GM19023 (cell line): ENCODE measurements at regions not wholly inside any gene's neighbourhood (a gene's known extent, or its start where the extent isn't known, plus 50 kb on each side); places are given as distances from the start of the nearest gene placed in this dataset.

Source experiments
- ATAC-seq: cut with Tn5 transposase; IDR thresholded peaks from one replicate; pipeline ENCODE4 v1.9.1; 2021; ENCODE audit warnings: mild to moderate bottlenecking, moderate library complexity; ENCODE audit not compliant: unreplicated experiment

GRCh38 chr2:220202066-220202465 is 574.6 kb downstream of the SLC4A3 start:
- no peak for ATAC-seq

GRCh38 chr2:220209093-220209492 is 581.7 kb downstream of the SLC4A3 start:
- no peak for ATAC-seq

- ATAC-seq: no peak
Measured at GRCh38 chr2:220209751-220210150, 582.3 kb downstream of the SLC4A3 start.

GRCh38 chr2:220212296-220213080 is 585.1 kb downstream of the SLC4A3 start:
- no peak for ATAC-seq

DNA sequence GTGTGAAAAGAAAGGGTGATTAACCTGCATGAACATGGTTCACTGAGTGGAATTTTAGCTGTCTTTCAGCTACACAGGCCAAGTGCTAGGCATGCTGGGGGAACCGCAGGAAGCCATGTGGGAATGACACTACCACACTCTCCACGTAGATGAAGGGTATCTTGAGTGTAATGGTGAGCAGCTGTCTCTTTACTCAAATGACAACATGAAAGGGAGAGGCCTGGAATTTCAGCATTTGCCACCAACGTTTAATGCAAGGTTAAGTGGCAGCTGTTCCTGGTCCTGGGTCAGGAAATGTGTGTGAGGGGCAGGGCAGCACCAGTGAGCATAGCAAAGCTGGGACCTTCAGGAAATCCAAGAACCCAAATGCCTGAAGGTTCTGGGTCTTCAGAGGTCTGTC is 588.4 kb downstream of the SLC4A3 start:
- ATAC-seq: no peak

- ATAC-seq: no peak
Measured at GRCh38 chr2:220219371-220219770, 591.9 kb downstream of the SLC4A3 start.

- ATAC-seq: no peak
Measured at GRCh38 chr2:220220009-220220408, 592.6 kb downstream of the SLC4A3 start.

DNA sequence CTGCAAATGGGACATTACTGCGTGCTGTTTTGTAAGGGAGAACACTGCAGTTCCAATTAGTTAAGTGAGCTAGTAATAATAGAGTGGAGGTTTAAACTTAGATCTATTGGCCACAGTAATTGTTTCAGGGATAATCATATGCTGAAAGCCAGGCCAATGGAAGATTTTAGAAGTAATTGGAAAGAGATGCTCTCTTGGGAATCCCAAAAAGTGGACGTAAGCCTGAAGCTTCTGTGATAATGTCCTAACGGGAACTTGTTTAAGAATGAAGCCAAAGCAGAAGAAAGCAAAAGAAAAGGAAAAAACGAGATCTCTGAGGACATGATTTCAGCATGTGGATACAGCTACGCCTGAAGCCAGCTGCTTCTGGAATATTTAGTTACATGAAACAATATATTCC is 594.6 kb downstream of the SLC4A3 start:
- no peak for ATAC-seq

DNA sequence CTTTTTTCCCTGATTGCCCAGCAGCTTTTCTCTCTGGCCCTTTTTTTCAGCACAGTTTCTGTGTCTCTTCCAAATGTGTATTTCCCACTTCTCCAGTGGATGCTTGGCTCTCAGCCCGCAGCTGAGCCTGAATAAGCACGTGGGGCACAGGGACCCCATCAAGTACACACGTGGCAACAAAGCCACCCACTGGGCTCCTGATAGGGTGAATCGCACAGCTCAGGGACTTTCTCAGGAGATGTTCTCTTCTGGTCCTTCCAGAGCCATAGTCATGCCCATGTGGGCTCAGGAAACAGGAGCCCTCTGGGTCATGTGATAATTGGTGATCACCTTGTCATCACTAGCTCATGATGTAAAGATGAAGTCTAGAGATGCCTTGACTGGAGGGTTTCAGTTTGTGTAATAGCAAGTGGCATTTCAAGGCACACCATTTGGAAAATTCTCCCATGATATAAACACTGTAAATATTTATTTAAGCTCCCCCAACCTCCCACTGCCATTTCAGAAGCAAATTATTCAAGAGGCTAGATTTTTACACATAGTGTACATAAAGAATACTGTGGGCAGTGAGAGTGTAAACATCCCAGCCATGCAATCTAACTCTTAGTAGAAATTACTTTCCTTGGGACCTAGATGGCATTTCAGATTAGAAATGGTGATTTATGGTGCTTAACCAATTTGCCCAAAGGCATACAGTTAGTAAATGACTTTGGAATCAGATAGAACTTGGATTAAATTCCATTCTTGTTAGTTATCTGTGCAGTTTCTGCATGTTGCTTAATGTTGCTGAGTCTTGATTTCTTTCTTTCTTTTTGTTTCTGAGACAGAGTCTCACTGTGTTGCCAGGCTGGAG is 597.5 kb downstream of the SLC4A3 start:
- ATAC-seq: no peak

DNA sequence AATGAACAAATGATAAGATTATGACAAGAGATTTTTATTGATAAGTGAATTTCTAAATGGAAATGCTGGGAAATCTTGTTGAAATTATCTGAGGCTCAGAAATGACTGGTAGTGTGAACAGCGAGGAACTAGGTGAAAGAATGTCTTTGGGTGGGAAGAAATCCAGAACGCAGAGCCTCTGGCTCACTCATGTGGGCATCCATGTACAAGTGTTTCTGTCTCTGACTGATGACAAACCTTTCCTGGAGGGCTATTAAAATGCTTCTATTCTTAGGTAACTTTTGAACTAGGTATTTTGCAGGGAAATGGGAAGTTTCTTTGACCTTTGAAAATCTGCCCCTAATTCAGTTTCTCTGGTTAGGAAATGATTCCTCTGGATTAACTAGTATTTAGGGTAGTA is 598.6 kb downstream of the SLC4A3 start:
- no peak for ATAC-seq

GRCh38 chr2:220226546-220226945 is 599.1 kb downstream of the SLC4A3 start:
- ATAC-seq: no peak

DNA sequence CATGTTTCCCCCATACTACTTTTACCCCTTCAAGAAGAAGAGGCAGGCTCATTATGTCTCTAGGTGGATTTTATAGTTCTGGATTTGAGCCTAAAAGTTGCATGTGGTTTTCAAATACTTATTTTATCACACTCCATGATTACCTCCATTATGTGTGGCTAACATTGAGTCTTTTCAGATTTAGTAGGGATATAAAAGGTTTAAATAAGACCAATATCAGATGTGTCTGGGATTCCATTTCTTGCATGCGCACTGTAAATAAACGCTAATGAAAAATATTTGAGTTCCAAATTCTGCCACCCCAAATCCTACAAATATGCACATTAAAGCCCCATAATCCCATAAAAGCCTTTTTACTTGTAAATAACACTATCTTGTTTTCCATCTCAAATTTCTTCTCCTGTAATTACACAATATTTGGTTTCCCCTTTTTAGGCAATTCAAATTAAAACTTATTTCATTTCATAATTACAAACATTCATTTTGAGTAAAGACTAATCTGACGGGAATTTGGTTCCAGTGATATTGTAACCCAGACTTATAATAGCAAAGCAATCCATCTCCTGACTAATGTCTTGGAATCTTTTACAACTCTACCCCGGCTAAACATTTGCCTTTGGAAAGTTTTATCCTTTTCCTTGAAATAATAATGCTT is 600.0 kb downstream of the SLC4A3 start:
- no peak for ATAC-seq

GRCh38 chr2:220228310-220229006 is 601.0 kb downstream of the SLC4A3 start:
- no peak for ATAC-seq

GRCh38 chr2:220240641-220241040 is 613.2 kb downstream of the SLC4A3 start:
- ATAC-seq: no peak

GRCh38 chr2:220241423-220241822 is 614.0 kb downstream of the SLC4A3 start:
- ATAC-seq: no peak

DNA sequence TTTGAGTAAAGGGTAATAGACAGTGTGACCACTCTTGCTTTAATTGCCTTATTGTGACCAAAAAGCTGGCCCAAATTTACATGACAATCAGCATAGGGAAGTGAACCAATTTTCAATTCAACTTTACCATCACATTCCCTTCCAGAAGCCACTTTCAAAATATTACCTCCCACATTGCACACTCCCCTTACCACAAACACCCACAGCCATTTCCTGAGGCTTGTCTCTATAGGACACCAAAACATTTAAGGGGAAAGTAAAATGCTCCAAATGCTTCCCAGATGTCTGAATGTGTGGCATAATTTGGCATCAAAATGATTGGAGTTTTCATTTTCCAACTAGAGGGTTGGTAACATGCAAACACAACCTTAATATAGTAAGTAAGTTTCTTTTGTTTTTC is 616.1 kb downstream of the SLC4A3 start:
- ATAC-seq: no peak

- no peak for ATAC-seq
Measured at GRCh38 chr2:220246386-220246785, 619.0 kb downstream of the SLC4A3 start.

- no peak for ATAC-seq
Measured at GRCh38 chr2:220247588-220248350, 620.3 kb downstream of the SLC4A3 start.

GRCh38 chr2:220259662-220260061 is 632.2 kb downstream of the SLC4A3 start:
- ATAC-seq: no peak

GRCh38 chr2:220263300-220263699 is 635.9 kb downstream of the SLC4A3 start:
- ATAC-seq: no peak
